Right lobe of liver (tissue), 6 donors: ENCODE measurements at regions not wholly inside any gene's neighbourhood (a gene's known extent, or its start where the extent isn't known, plus 50 kb on each side); places are given as distances from the start of the nearest gene placed in this dataset.

Source experiments
- ATAC-seq, 4 donors: fragments of 200-7000 bp; cut with Tn5 transposase; one replicate each; pipeline ENCODE4 v1.9.1; 2020; ENCODE audit warnings: mild to moderate bottlenecking in 4 of 4, moderate library complexity in 4 of 4
- DNase-seq, 3 donors: peaks; one replicate each; pipeline ENCODE4 v3.0.0-alpha.2; 2020
- H3K27ac ChIP-seq, 3 donors: fragments of 200-600 bp; one replicate each; pipeline ENCODE4 v1.8.0; 2022
- H3K27me3 ChIP-seq, 2 donors: fragments of 200-600 bp; one replicate each; pipeline ENCODE4 v1.8.0; 2022
- H3K36me3 ChIP-seq, 4 donors: fragments of 200-600 bp; sonication (generic) in 1 of 4; one replicate each; pipeline versions ENCODE4 v1.5.1 to v1.8.0; 2017 to 2022; ENCODE audit warnings: control low read depth in 1 of 4
- H3K4me1 ChIP-seq, 4 donors: fragments of 200-600 bp; sonication (generic) in 1 of 4; one replicate each; pipeline versions ENCODE4 v1.5.1 to v1.8.0; 2017 to 2022; ENCODE audit warnings: control low read depth in 1 of 4
- H3K4me3 ChIP-seq, 3 donors: fragments of 200-600 bp; one replicate each; pipeline ENCODE4 v1.8.0; 2022
- H3K9me3 ChIP-seq, 4 donors: fragments of 200-600 bp; sonication (generic) in 1 of 4; one replicate each; pipeline versions ENCODE4 v1.5.1 to v1.8.0; 2017 to 2022; ENCODE audit warnings: control low read depth in 1 of 4
- CTCF ChIP-seq, 4 donors: fragments of 200-600 bp in 3 of 4; fragments of 450-650 bp in 1 of 4; IDR thresholded peaks; one replicate each; pipeline versions ENCODE4 v1.5.1 to v1.8.0; 2016 to 2022; ENCODE audit warnings: antibody characterized with exemption in 4 of 4, mild to moderate bottlenecking in 2 of 4
- POLR2A ChIP-seq: fragments of 450-650 bp; IDR thresholded peaks from one replicate; pipeline ENCODE4 v1.6.1; 2017; ENCODE audit warnings: antibody characterized with exemption, mild to moderate bottlenecking
- WGBS: methylation state at CpG from one replicate; pipeline ENCODE4 v1.1.6; 2018; ENCODE audit warnings: low coverage, low lambda C conversion rate; ENCODE audit not compliant: insufficient coverage; ENCODE audit errors: missing lambda C conversion rate; 5-methylcytosine and 5-hydroxymethylcytosine counted together
- intact Hi-C, 2 donors: fragments of 100-400 bp; cut with DNase I; formaldehyde crosslinking; loops; one replicate each; pipeline versions ENCODE4 v1.11.2 to v1.14.1; 2022
- donor health status: DM: no; HTN: yes; CAD: no.
- donor health status: DM: no; HTN: no; CAD: no.
- donor health status: DM: no; HTN: no; CAD: no.
- donor health status: DM: no; HTN: yes; CAD: no.
- donor health status: DM: no; HTN: yes; CAD: no.

DNA sequence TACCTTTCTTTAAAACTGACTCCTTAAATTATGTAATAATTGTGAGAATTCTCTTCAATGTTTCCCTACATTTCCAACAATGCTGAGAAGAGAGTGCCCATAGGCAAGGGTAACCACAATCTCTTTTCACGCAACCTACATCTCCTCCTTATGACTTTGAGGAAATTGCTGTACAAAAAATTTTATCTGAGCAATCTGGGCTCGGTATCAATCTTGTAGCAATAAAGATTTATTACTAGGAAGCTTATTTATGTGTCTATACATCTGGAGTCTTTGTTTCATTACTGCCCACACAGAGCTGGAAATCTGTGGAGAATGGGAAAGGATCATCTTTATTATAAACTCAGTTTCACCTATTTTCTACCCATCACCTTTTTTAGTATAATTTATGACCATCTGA, 913.8 kb upstream of the SORCS1 start:
- no peaks in the 10 kb centered on the region for H3K36me3 ChIP-seq
- no peak overlapping the region for H3K4me3 ChIP-seq
- TF ChIP-seq CTCF (IDR thresholded peaks at IDR 0.05) (no peak), POLR2A (no peak)
- no peak overlapping the region for H3K27ac ChIP-seq
- intact Hi-C loops: no loop called here
- no peaks in the 10 kb centered on the region for H3K4me1 ChIP-seq
- no peak for DNase-seq
- H3K27me3 ChIP-seq: no peaks in the 10 kb centered on the region
- WGBS: 33% methylated on average over 2 of the region's 2 CpGs
- no peak for ATAC-seq
- H3K9me3 ChIP-seq: no peaks in the 10 kb centered on the region

GRCh38 chr10:108072466-108072865, 908.0 kb upstream of the SORCS1 start:
- no peak for ATAC-seq
- intact Hi-C loops: no loop called here
- TF ChIP-seq POLR2A (no peak), CTCF (IDR thresholded peaks at IDR 0.05) (no peak)

DNA sequence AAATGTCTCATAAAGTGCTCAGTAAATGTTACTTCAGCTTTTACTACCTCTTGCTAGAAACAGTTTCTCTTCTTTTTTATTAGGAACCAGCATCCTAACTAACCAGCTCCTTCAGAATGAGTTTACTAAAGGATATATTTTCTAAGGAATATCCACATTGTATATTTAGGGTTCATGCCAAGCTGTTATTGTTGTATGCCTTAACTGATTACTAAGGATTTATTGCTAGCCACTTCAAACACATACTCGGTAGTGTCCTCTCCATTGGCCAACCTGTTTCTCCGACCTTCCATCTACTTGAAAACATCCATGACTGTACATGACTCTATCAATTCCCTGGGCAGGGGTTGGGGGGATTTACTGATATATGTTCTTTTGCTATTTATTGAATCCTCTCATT, 906.3 kb upstream of the SORCS1 start:
- Histone ChIP-seq H3K9me3 (no peaks in the 10 kb centered on the region), H3K27me3 (no peaks in the 10 kb centered on the region), H3K36me3 (no peaks in the 10 kb centered on the region), H3K27ac (no peak overlapping the region), H3K4me1 (no peaks in the 10 kb centered on the region), H3K4me3 (no peak overlapping the region)
- WGBS: 47% methylated on average over 2 of the region's 2 CpGs
- DNase-seq: no peak
- ATAC-seq: no peak
- intact Hi-C loops: no loop called here
- TF ChIP-seq CTCF (IDR thresholded peaks at IDR 0.05): no peak
- no peak for TF ChIP-seq POLR2A

More at GRCh38 chr10:108072466-108072865, 908.0 kb upstream of the SORCS1 start:
- H3K27ac ChIP-seq: no peak overlapping the region
- 75% methylated on average over 2 of the region's 3 CpGs for whole genome bisulfite sequencing
- H3K4me1 ChIP-seq: no peaks in the 10 kb centered on the region
- no peaks in the 10 kb centered on the region for H3K27me3 ChIP-seq
- no peaks in the 10 kb centered on the region for H3K9me3 ChIP-seq
- DNase-seq: no peak
- H3K36me3 ChIP-seq: no peaks in the 10 kb centered on the region
- H3K4me3 ChIP-seq: no peak overlapping the region

DNA sequence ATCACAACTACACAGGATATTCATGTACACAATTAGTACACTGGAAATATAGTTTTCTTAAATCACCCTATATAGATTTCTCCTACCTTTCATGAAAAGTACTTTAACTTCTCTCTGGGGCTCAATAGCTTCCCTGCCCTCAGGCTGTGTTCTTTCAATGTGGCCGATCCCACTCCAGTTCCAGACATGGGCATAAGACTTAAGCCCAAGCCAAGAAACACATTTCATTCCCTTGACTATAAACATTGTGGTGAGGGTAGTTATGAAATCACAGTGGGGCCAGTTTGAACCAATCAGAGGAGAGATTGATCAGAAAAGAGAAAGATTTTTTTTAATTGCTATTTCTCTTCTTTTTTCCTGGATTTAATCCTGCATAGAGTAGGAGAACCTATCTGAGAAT, 904.6 kb upstream of the SORCS1 start:
- Histone ChIP-seq H3K36me3 (no peaks in the 10 kb centered on the region), H3K4me3 (no peak overlapping the region), H3K27ac (no peak overlapping the region), H3K9me3 (no peaks in the 10 kb centered on the region), H3K4me1 (no peaks in the 10 kb centered on the region), H3K27me3 (no peaks in the 10 kb centered on the region)
- TF ChIP-seq POLR2A: no peak
- TF ChIP-seq CTCF (IDR thresholded peaks at IDR 0.05): no peak
- 50% methylated on average over 1 of the region's 1 CpG for WGBS
- intact Hi-C loops: no loop called here
- ATAC-seq: no peak
- DNase-seq: no peak

DNA sequence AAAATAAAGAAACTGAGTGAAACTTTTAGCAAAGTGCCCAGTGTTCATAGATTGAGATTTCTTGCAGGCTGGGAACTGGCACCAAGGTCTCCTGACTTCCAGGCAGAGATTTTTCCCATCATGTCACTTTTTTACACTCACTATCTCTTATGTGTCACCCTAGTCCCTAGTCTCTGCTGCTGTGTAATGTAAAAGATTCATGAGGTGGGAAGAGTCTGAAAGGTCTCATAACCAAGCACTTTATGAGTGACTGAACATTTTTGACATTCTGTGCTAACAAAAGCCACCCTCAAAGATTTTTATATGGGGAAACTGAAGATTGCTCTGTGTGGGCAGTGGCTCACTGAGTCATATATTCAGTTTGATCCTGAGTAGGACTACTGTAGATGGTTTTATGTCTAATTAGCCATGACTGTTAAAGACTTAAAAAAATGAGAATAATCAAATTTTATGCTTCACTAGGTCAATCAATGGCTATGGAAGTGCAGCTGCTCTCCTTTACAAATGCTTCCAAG, 900.3 kb upstream of the SORCS1 start:
- no peaks in the 10 kb centered on the region for H3K9me3 ChIP-seq
- H3K4me3 ChIP-seq: no peak overlapping the region
- no peak for DNase-seq
- TF ChIP-seq CTCF (IDR thresholded peaks at IDR 0.05) (no peak), POLR2A (no peak)
- intact Hi-C loops: no loop called here
- no peaks in the 10 kb centered on the region for H3K36me3 ChIP-seq
- no peaks in the 10 kb centered on the region for H3K27me3 ChIP-seq
- no peak overlapping the region for H3K27ac ChIP-seq
- no peak for ATAC-seq
- H3K4me1 ChIP-seq: no peaks in the 10 kb centered on the region
